ENCODE measurements at regions not wholly inside any gene's neighbourhood (a gene's known extent, or its start where the extent isn't known, plus 50 kb on each side); places are given as distances from the start of the nearest gene placed in this dataset.
A peak's percentile ranks its signal among the peaks of the same experiment; 100 is the strongest.

- DNase-seq (peak; percentile 55), ATAC-seq (peak; percentile 44)
- no peaks in the 10 kb centered on the region for H3K9me3 Mint-ChIP-seq
- H3K4me3 Mint-ChIP-seq: peak overlapping the region; percentile 2
- peak overlapping the region; percentile 59 for H3K27ac Mint-ChIP-seq
- H3K4me1 Mint-ChIP-seq: peaks cover 72% of the 10 kb centered on the region
- peaks cover 12% of the 10 kb centered on the region for H3K27me3 Mint-ChIP-seq
- peaks cover 7% of the 10 kb centered on the region for H3K36me3 Mint-ChIP-seq (ENCODE audit: low read depth)
Observed at GRCh38 chr15:70504299-70504951, 258.9 kb downstream of the UACA start.

DNA sequence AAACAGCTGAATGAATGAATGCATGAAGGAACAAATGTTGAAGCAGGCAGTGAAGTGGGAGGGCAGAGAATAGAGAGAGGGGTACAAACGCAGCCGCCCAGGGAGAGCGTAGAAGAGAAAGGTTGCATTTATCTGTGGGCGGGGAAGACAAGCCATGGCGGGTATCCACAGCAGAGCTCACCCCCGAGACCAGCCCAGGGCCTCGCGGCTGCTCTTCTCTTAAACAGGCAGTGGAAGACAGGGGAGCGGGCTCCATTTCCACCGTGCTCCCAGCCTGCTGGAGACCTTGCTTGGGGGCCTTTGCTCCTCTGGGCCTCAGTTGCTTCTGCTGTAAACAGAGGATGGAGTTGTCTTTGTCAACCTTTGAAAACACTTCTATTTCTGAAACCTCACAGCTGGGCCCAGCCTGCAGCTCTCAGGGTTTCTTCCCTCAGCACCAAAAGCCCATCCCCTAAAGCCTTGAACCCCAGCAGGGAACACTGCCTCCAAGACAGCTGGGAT is 259.5 kb downstream of the UACA start:
- peaks cover 66% of the 10 kb centered on the region for H3K4me1 Mint-ChIP-seq
- ATAC-seq (no peak), DNase-seq (no peak)
- H3K27ac Mint-ChIP-seq: peak overlapping the region; percentile 83
- H3K36me3 Mint-ChIP-seq (ENCODE audit: low read depth): peaks cover 4% of the 10 kb centered on the region
- H3K27me3 Mint-ChIP-seq: peaks cover 18% of the 10 kb centered on the region
- H3K9me3 Mint-ChIP-seq: no peaks in the 10 kb centered on the region
- peak overlapping the region; percentile 2 for H3K4me3 Mint-ChIP-seq

GRCh38 chr15:70503073-70503745 is 260.1 kb downstream of the UACA start:
- DNase-seq: no peak
- ATAC-seq: no peak
- Mint-ChIP-seq H3K4me3 (no peak overlapping the region), H3K9me3 (no peaks in the 10 kb centered on the region), H3K27ac (peak overlapping the region; percentile 83), H3K36me3 (ENCODE audit: low read depth) (no peaks in the 10 kb centered on the region), H3K27me3 (peaks cover 23% of the 10 kb centered on the region), H3K4me1 (peaks cover 60% of the 10 kb centered on the region)

DNA sequence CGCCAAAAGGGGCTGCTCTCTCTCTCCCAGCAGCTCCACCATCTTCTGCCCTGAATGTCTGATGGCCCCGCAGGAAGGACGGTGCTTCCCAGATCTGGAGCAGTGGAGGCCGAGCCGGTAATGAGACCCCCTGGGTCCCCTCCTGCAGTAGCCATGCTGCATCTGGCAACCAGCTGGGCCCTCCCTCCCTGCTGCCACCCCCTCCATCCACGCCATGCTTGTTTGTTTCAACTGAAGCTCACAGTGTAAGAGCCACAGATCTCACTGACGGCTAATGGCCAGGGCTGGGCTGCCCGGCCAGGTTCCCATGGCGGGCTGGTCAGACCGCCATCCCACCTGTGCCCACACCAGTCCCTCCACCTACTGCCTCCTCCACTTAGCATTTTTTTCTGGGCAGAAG is 260.8 kb downstream of the UACA start:
- DNase-seq: no peak
- Mint-ChIP-seq H3K4me3 (no peak overlapping the region), H3K27me3 (peaks cover 24% of the 10 kb centered on the region), H3K36me3 (ENCODE audit: low read depth) (no peaks in the 10 kb centered on the region), H3K9me3 (no peaks in the 10 kb centered on the region), H3K27ac (no peak overlapping the region), H3K4me1 (peaks cover 53% of the 10 kb centered on the region)
- ATAC-seq: no peak

GRCh38 chr15:70501849-70502248 is 261.5 kb downstream of the UACA start:
- ATAC-seq: no peak
- H3K27ac Mint-ChIP-seq: no peak overlapping the region
- peaks cover 28% of the 10 kb centered on the region for H3K27me3 Mint-ChIP-seq
- no peak overlapping the region for H3K4me3 Mint-ChIP-seq
- H3K36me3 Mint-ChIP-seq (ENCODE audit: low read depth): no peaks in the 10 kb centered on the region
- no peaks in the 10 kb centered on the region for H3K9me3 Mint-ChIP-seq
- H3K4me1 Mint-ChIP-seq: peaks cover 47% of the 10 kb centered on the region
- DNase-seq: no peak

DNA sequence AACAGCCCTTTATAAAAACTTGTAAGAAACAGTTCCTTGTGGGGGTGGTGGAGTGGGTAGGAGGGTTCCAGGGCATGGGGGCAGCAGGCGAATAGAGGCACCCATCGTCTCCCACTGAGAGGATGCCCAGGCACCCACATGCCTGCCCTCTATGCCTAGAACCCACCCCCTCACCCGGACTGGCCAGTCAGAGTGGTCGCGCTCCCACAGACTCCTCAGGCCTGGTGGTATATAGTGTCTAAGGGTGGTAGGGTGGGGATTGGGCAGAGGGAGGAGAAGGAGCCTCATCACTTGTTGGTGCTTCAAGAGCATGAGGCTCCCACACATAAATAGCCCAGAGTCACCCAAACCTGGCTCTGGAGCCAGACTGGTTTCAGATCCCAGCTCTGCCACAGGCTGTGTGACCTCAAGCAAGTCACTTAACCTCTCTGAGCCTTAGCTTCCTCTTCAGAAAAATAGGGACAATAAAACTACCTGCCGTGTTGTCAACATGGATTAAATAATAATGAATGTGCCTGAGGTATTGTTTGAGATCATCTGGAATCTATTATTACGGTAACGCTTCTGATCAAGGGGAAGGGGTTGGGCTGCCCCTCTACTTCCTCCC is 262.1 kb downstream of the UACA start:
- no peak overlapping the region for H3K4me3 Mint-ChIP-seq

DNA sequence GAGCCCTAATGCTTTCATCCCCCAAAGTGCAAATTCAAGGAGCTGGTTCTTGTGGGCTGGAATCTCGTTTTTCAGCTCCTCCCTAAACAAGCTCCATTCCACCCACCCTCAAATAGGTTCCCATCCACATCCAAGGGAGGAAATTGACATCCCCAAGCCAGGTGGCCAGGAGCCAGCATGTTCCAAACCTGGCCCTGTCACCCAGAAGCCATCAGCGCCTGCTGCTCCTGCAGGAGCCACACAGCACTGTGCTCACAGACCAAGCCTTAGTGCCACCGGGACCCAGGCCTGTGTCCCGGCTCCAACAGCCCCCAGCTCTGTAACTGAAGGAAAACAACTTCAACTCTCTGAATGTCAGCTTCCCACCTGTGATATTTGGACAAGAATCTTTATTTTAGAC is 263.6 kb downstream of the UACA start:
- H3K4me3 Mint-ChIP-seq: no peak overlapping the region

More for the DNA sequence above, 262.1 kb downstream of the UACA start:
- no peak for ATAC-seq
- H3K27me3 Mint-ChIP-seq: peaks cover 32% of the 10 kb centered on the region
- no peak overlapping the region for H3K27ac Mint-ChIP-seq
- DNase-seq: no peak
- no peaks in the 10 kb centered on the region for H3K9me3 Mint-ChIP-seq
- no peaks in the 10 kb centered on the region for H3K36me3 Mint-ChIP-seq (ENCODE audit: low read depth)
- peaks cover 46% of the 10 kb centered on the region for H3K4me1 Mint-ChIP-seq

GRCh38 chr15:70498096-70498626 is 265.2 kb downstream of the UACA start:
- ATAC-seq (no peak), DNase-seq (no peak)
- Mint-ChIP-seq H3K9me3 (no peaks in the 10 kb centered on the region), H3K36me3 (ENCODE audit: low read depth) (no peaks in the 10 kb centered on the region), H3K4me1 (peaks cover 39% of the 10 kb centered on the region), H3K4me3 (no peak overlapping the region), H3K27ac (no peak overlapping the region), H3K27me3 (peaks cover 38% of the 10 kb centered on the region)

More for the DNA sequence above, 263.6 kb downstream of the UACA start:
- Mint-ChIP-seq H3K27ac (no peak overlapping the region), H3K9me3 (no peaks in the 10 kb centered on the region), H3K36me3 (ENCODE audit: low read depth) (no peaks in the 10 kb centered on the region), H3K4me1 (peaks cover 39% of the 10 kb centered on the region), H3K27me3 (peaks cover 38% of the 10 kb centered on the region)
- DNase-seq: no peak
- ATAC-seq: no peak

DNA sequence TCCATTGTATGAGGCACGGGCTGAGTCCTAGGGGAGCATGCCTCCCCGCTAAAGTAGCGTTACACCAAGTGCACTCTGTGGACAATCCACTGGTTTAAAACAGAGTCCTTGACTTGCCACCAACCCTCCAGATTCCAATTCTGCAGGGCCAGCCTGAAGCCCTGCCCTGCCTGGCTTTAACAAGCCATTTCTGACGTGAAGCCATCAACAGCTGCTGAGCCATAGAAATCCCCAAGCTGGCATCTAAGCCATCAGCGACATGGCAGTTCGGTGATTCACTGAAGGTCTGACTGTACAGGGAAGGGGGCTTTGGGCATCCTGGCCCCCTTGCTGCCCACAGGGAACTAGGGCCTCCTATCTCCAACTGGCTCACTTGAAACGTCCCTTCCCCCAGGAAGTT is 265.7 kb downstream of the UACA start:
- ATAC-seq: no peak
- H3K4me3 Mint-ChIP-seq: no peak overlapping the region
- peaks cover 39% of the 10 kb centered on the region for H3K4me1 Mint-ChIP-seq
- no peak for DNase-seq
- no peak overlapping the region for H3K27ac Mint-ChIP-seq
- H3K27me3 Mint-ChIP-seq: peaks cover 38% of the 10 kb centered on the region
- H3K9me3 Mint-ChIP-seq: no peaks in the 10 kb centered on the region
- H3K36me3 Mint-ChIP-seq (ENCODE audit: low read depth): no peaks in the 10 kb centered on the region

- Mint-ChIP-seq H3K4me3 (no peak overlapping the region), H3K27ac (no peak overlapping the region), H3K9me3 (no peaks in the 10 kb centered on the region), H3K4me1 (peaks cover 50% of the 10 kb centered on the region), H3K27me3 (peaks cover 38% of the 10 kb centered on the region), H3K36me3 (ENCODE audit: low read depth) (no peaks in the 10 kb centered on the region)
- DNase-seq (no peak), ATAC-seq (no peak)
Observed at GRCh38 chr15:70495991-70496599, 267.3 kb downstream of the UACA start.

- DNase-seq: peak; percentile 65
Observed at GRCh38 chr15:70494852-70495571, 268.3 kb downstream of the UACA start.

GRCh38 chr15:70494517-70494851 is 268.9 kb downstream of the UACA start:
- ATAC-seq (no peak), DNase-seq (no peak)
- peak overlapping the region; percentile 33 for H3K27ac Mint-ChIP-seq
- no peak overlapping the region for H3K4me3 Mint-ChIP-seq
- H3K4me1 Mint-ChIP-seq: peaks cover 58% of the 10 kb centered on the region
- no peaks in the 10 kb centered on the region for H3K36me3 Mint-ChIP-seq (ENCODE audit: low read depth)
- peaks cover 38% of the 10 kb centered on the region for H3K27me3 Mint-ChIP-seq
- no peaks in the 10 kb centered on the region for H3K9me3 Mint-ChIP-seq

More at GRCh38 chr15:70494852-70495571, 268.3 kb downstream of the UACA start:
- Mint-ChIP-seq H3K27me3 (peaks cover 38% of the 10 kb centered on the region), H3K27ac (no peak overlapping the region), H3K9me3 (no peaks in the 10 kb centered on the region), H3K4me1 (peaks cover 58% of the 10 kb centered on the region), H3K36me3 (ENCODE audit: low read depth) (no peaks in the 10 kb centered on the region), H3K4me3 (no peak overlapping the region)
- peak; percentile 70 for ATAC-seq

GRCh38 chr15:70493787-70494516 is 269.4 kb downstream of the UACA start:
- Mint-ChIP-seq H3K36me3 (ENCODE audit: low read depth) (no peaks in the 10 kb centered on the region), H3K27ac (peak overlapping the region; percentile 33), H3K4me3 (no peak overlapping the region), H3K27me3 (peaks cover 37% of the 10 kb centered on the region), H3K4me1 (peaks cover 58% of the 10 kb centered on the region), H3K9me3 (no peaks in the 10 kb centered on the region)
- no peak for ATAC-seq
- no peak for DNase-seq

Data from activated naive CD8-positive, alpha-beta T cell treated with anti-CD3 and anti-CD28 coated beads, Interleukin-2, amount 50 U/mL, for 24 hours (primary cell).